ENCODE measurements at regions not wholly inside any gene's neighbourhood (a gene's known extent, or its start where the extent isn't known, plus 50 kb on each side); places are given as distances from the start of the nearest gene placed in this dataset.

- no peak for TF ChIP-seq EZH2phosphoT487 (IDR thresholded peaks at IDR 0.05; ENCODE audit: borderline replicate concordance, low read depth, low read length)
- POLR2A ChIA-PET = interaction anchor here (0.6 to 0.7 kb wide), 2 partner anchors 18 to 71 kb away, joined by 3 to 5 read pairs; no protein-coding TSS in a partner anchor
- no peaks in the 10 kb centered on the region for H3K79me2 ChIP-seq (ENCODE audit: insufficient read depth, low read depth, low read length)
- intact Hi-C loops (cut with micrococcal nuclease; ENCODE audit: unreplicated experiment) = no loop called here
- H3K4me3 ChIP-seq (ENCODE audit: low read depth, low read length, poor library complexity, severe bottlenecking) = no peak overlapping the region
- H3K4me1 ChIP-seq (ENCODE audit: insufficient read depth, low read length, poor library complexity, severe bottlenecking) = no peaks in the 10 kb centered on the region
- no peak overlapping the region for H2AFZ ChIP-seq (ENCODE audit: low read length)
- DNase-seq (ENCODE audit: low spot score) = no peak
- H3K9me2 ChIP-seq (ENCODE audit: insufficient read depth, low read length) = no peaks in the 10 kb centered on the region
- H3K36me3 ChIP-seq (ENCODE audit: insufficient read depth, low read length) = no peaks in the 10 kb centered on the region
- no TSS peak for BruUV-seq (replicated peaks)
- H4K20me1 ChIP-seq (ENCODE audit: insufficient read depth, low read length) = no peaks in the 10 kb centered on the region
- no peak overlapping the region for H3K4me2 ChIP-seq (ENCODE audit: low read length)
- H3K9me3 ChIP-seq (ENCODE audit: low read length) = no peaks in the 10 kb centered on the region
- no peak overlapping the region for H3K27ac ChIP-seq (ENCODE audit: low read depth, low read length, poor library complexity, severe bottlenecking)
- CTCF ChIA-PET (ENCODE audit: unreplicated experiment) = no interaction called here
Observed at GRCh38 chr4:119823045-119823444, 194.4 kb upstream of the PDE5A start.

- intact Hi-C loops (cut with micrococcal nuclease; ENCODE audit: unreplicated experiment) = no loop called here
- Histone ChIP-seq H3K4me2 (ENCODE audit: low read length) (no peak overlapping the region), H3K79me2 (ENCODE audit: insufficient read depth, low read depth, low read length) (no peaks in the 10 kb centered on the region), H2AFZ (ENCODE audit: low read length) (no peak overlapping the region), H3K9me2 (ENCODE audit: insufficient read depth, low read length) (no peaks in the 10 kb centered on the region), H3K4me3 (ENCODE audit: low read depth, low read length, poor library complexity, severe bottlenecking) (no peak overlapping the region), H3K9me3 (ENCODE audit: low read length) (no peaks in the 10 kb centered on the region), H4K20me1 (ENCODE audit: insufficient read depth, low read length) (no peaks in the 10 kb centered on the region), H3K27ac (ENCODE audit: low read depth, low read length, poor library complexity, severe bottlenecking) (no peak overlapping the region), H3K36me3 (ENCODE audit: insufficient read depth, low read length) (no peaks in the 10 kb centered on the region), H3K4me1 (ENCODE audit: insufficient read depth, low read length, poor library complexity, severe bottlenecking) (no peaks in the 10 kb centered on the region)
- POLR2A ChIA-PET = no interaction called here
- CTCF ChIA-PET (ENCODE audit: unreplicated experiment) = no interaction called here
- no peak for DNase-seq (ENCODE audit: low spot score)
- no peak for TF ChIP-seq CTCF (conservative IDR thresholded peaks at IDR 0.05; ENCODE audit: low read length)
- TF ChIP-seq EZH2phosphoT487 (IDR thresholded peaks at IDR 0.05; ENCODE audit: borderline replicate concordance, low read depth, low read length) = no peak
- no TSS peak for BruUV-seq (replicated peaks)
Observed at GRCh38 chr4:119816473-119816872, 187.9 kb upstream of the PDE5A start.

- DNase-seq (ENCODE audit: low spot score) = no peak
- no peaks in the 10 kb centered on the region for H3K9me3 ChIP-seq (ENCODE audit: low read length)
- no peaks in the 10 kb centered on the region for H3K4me1 ChIP-seq (ENCODE audit: insufficient read depth, low read length, poor library complexity, severe bottlenecking)
- ChIA-PET CTCF (ENCODE audit: unreplicated experiment) (no interaction called here), POLR2A (no interaction called here)
- BruUV-seq (replicated peaks) = no TSS peak
- no peaks in the 10 kb centered on the region for H3K9me2 ChIP-seq (ENCODE audit: insufficient read depth, low read length)
- intact Hi-C loops (cut with micrococcal nuclease; ENCODE audit: unreplicated experiment) = no loop called here
- no peak overlapping the region for H2AFZ ChIP-seq (ENCODE audit: low read length)
- H3K4me2 ChIP-seq (ENCODE audit: low read length) = no peak overlapping the region
- H3K36me3 ChIP-seq (ENCODE audit: insufficient read depth, low read length) = no peaks in the 10 kb centered on the region
- H4K20me1 ChIP-seq (ENCODE audit: insufficient read depth, low read length) = no peaks in the 10 kb centered on the region
- H3K79me2 ChIP-seq (ENCODE audit: insufficient read depth, low read depth, low read length) = no peaks in the 10 kb centered on the region
- no peak for TF ChIP-seq CTCF (conservative IDR thresholded peaks at IDR 0.05; ENCODE audit: low read length)
- TF ChIP-seq EZH2phosphoT487 (IDR thresholded peaks at IDR 0.05; ENCODE audit: borderline replicate concordance, low read depth, low read length) = no peak
- no peak overlapping the region for H3K4me3 ChIP-seq (ENCODE audit: low read depth, low read length, poor library complexity, severe bottlenecking)
- no peak overlapping the region for H3K27ac ChIP-seq (ENCODE audit: low read depth, low read length, poor library complexity, severe bottlenecking)
Observed at GRCh38 chr4:119810001-119810400, 181.4 kb upstream of the PDE5A start.

Data from OCI-LY7 (cell line).